Activated CD4-positive, alpha-beta T cell treated with anti-CD3 and anti-CD28 coated beads, Interleukin-2, amount 10 ng/mL, durations not matched to agents 7 days and 5 days (primary cell): ENCODE measurements at regions not wholly inside any gene's neighbourhood (a gene's known extent, or its start where the extent isn't known, plus 50 kb on each side); places are given as distances from the start of the nearest gene placed in this dataset.

Experiments
- CTCF ChIA-PET: fragments of 350-600 bp; sonication (Branson Sonifier 250); formaldehyde crosslinking; loops from one replicate; lab custom pipeline; 2021; ENCODE audit warnings: antibody characterized with exemption; lab: Charles Lee
- POLR2A ChIA-PET: fragments of 350-600 bp; sonication (Branson Sonifier 250); formaldehyde crosslinking; loops from one replicate; lab custom pipeline; 2021; ENCODE audit warnings: antibody characterized with exemption; lab: Charles Lee
- DNase-seq: peaks from one replicate; pipeline ENCODE4 v3.0.0-alpha.2; 2020
- H3K27ac Mint-ChIP-seq: one replicate; pipeline ENCODE4 v1.8.0; 2021; ENCODE audit warnings: mild to moderate bottlenecking, moderate library complexity, mixed read lengths
- H3K27me3 Mint-ChIP-seq: one replicate; pipeline ENCODE4 v1.8.0; 2021; ENCODE audit warnings: mixed read lengths
- H3K36me3 Mint-ChIP-seq: one replicate; pipeline ENCODE4 v1.8.0; 2021; ENCODE audit warnings: low read depth, mixed read lengths
- H3K4me1 Mint-ChIP-seq: one replicate; pipeline ENCODE4 v1.8.0; 2021; ENCODE audit warnings: mixed read lengths
- H3K4me3 Mint-ChIP-seq: one replicate; pipeline ENCODE4 v1.8.0; 2021; ENCODE audit warnings: mild to moderate bottlenecking, moderate library complexity, mixed read lengths
- H3K9me3 Mint-ChIP-seq: one replicate; pipeline ENCODE4 v1.8.0; 2021; ENCODE audit warnings: mixed read lengths

GRCh38 chr2:118683460-118683859 lies 164.0 kb downstream of the EN1 start:
- Mint-ChIP-seq H3K4me3 (no peak overlapping the region), H3K36me3 (no peaks in the 10 kb centered on the region), H3K27ac (no peak overlapping the region), H3K27me3 (no peaks in the 10 kb centered on the region), H3K9me3 (no peaks in the 10 kb centered on the region), H3K4me1 (no peaks in the 10 kb centered on the region)
- ChIA-PET CTCF (no interaction called here), POLR2A (no interaction called here)
- no peak for DNase-seq

GRCh38 chr2:118678985-118679384 lies 168.5 kb downstream of the EN1 start:
- POLR2A ChIA-PET = no interaction called here
- H3K27me3 Mint-ChIP-seq = no peaks in the 10 kb centered on the region
- no peaks in the 10 kb centered on the region for H3K9me3 Mint-ChIP-seq
- H3K4me3 Mint-ChIP-seq = no peak overlapping the region
- DNase-seq = no peak
- H3K27ac Mint-ChIP-seq = no peak overlapping the region
- CTCF ChIA-PET = no interaction called here
- no peaks in the 10 kb centered on the region for H3K36me3 Mint-ChIP-seq
- H3K4me1 Mint-ChIP-seq = no peaks in the 10 kb centered on the region

- H3K4me3 Mint-ChIP-seq = no peak overlapping the region
- ChIA-PET CTCF (no interaction called here), POLR2A (no interaction called here)
- no peaks in the 10 kb centered on the region for H3K27me3 Mint-ChIP-seq
- DNase-seq = no peak
- H3K4me1 Mint-ChIP-seq = no peaks in the 10 kb centered on the region
- H3K36me3 Mint-ChIP-seq = no peaks in the 10 kb centered on the region
- H3K27ac Mint-ChIP-seq = no peak overlapping the region
- no peaks in the 10 kb centered on the region for H3K9me3 Mint-ChIP-seq
Measured at GRCh38 chr2:118677546-118677945, 169.9 kb downstream of the EN1 start.

GRCh38 chr2:118675531-118675930 lies 171.9 kb downstream of the EN1 start:
- H3K4me3 Mint-ChIP-seq = no peak overlapping the region
- DNase-seq = no peak
- no peaks in the 10 kb centered on the region for H3K4me1 Mint-ChIP-seq
- H3K27me3 Mint-ChIP-seq = no peaks in the 10 kb centered on the region
- ChIA-PET POLR2A (no interaction called here), CTCF (no interaction called here)
- no peaks in the 10 kb centered on the region for H3K36me3 Mint-ChIP-seq
- H3K27ac Mint-ChIP-seq = no peak overlapping the region
- H3K9me3 Mint-ChIP-seq = no peaks in the 10 kb centered on the region

GRCh38 chr2:118672571-118673158 lies 174.8 kb downstream of the EN1 start:
- H3K27ac Mint-ChIP-seq = no peak overlapping the region
- ChIA-PET CTCF (no interaction called here), POLR2A (no interaction called here)
- H3K9me3 Mint-ChIP-seq = no peaks in the 10 kb centered on the region
- H3K4me3 Mint-ChIP-seq = no peak overlapping the region
- no peak for DNase-seq
- no peaks in the 10 kb centered on the region for H3K27me3 Mint-ChIP-seq
- no peaks in the 10 kb centered on the region for H3K36me3 Mint-ChIP-seq
- no peaks in the 10 kb centered on the region for H3K4me1 Mint-ChIP-seq

- POLR2A ChIA-PET = no interaction called here
- H3K4me3 Mint-ChIP-seq = no peak overlapping the region
Measured at GRCh38 chr2:118671701-118672454, 175.6 kb downstream of the EN1 start.

GRCh38 chr2:118670838-118671237 lies 176.6 kb downstream of the EN1 start:
- Mint-ChIP-seq H3K36me3 (no peaks in the 10 kb centered on the region), H3K9me3 (no peaks in the 10 kb centered on the region), H3K27me3 (no peaks in the 10 kb centered on the region), H3K4me1 (no peaks in the 10 kb centered on the region), H3K27ac (no peak overlapping the region), H3K4me3 (no peak overlapping the region)
- POLR2A ChIA-PET = no interaction called here
- DNase-seq = no peak
- CTCF ChIA-PET = no interaction called here

More at GRCh38 chr2:118671701-118672454, 175.6 kb downstream of the EN1 start:
- Mint-ChIP-seq H3K36me3 (no peaks in the 10 kb centered on the region), H3K27ac (no peak overlapping the region), H3K27me3 (no peaks in the 10 kb centered on the region), H3K9me3 (no peaks in the 10 kb centered on the region), H3K4me1 (no peaks in the 10 kb centered on the region)
- DNase-seq = no peak
- CTCF ChIA-PET = no interaction called here

- POLR2A ChIA-PET = no interaction called here
- Mint-ChIP-seq H3K4me3 (no peak overlapping the region), H3K9me3 (no peaks in the 10 kb centered on the region), H3K27ac (no peak overlapping the region), H3K4me1 (no peaks in the 10 kb centered on the region), H3K36me3 (no peaks in the 10 kb centered on the region), H3K27me3 (no peaks in the 10 kb centered on the region)
- no peak for DNase-seq
- CTCF ChIA-PET = no interaction called here
Measured at GRCh38 chr2:118670276-118670675, 177.2 kb downstream of the EN1 start.

GRCh38 chr2:118669654-118670053 lies 177.8 kb downstream of the EN1 start:
- Mint-ChIP-seq H3K4me1 (no peaks in the 10 kb centered on the region), H3K27ac (no peak overlapping the region), H3K9me3 (no peaks in the 10 kb centered on the region), H3K36me3 (no peaks in the 10 kb centered on the region), H3K4me3 (no peak overlapping the region), H3K27me3 (no peaks in the 10 kb centered on the region)
- no peak for DNase-seq
- ChIA-PET CTCF (no interaction called here), POLR2A (no interaction called here)

- no peaks in the 10 kb centered on the region for H3K27me3 Mint-ChIP-seq
- H3K36me3 Mint-ChIP-seq = no peaks in the 10 kb centered on the region
- no peak overlapping the region for H3K4me3 Mint-ChIP-seq
Measured at GRCh38 chr2:118668431-118669424, 178.7 kb downstream of the EN1 start.

GRCh38 chr2:118667964-118668363 lies 179.5 kb downstream of the EN1 start:
- ChIA-PET POLR2A (no interaction called here), CTCF (no interaction called here)
- no peak for DNase-seq
- Mint-ChIP-seq H3K27me3 (no peaks in the 10 kb centered on the region), H3K9me3 (no peaks in the 10 kb centered on the region), H3K27ac (no peak overlapping the region), H3K36me3 (no peaks in the 10 kb centered on the region), H3K4me1 (no peaks in the 10 kb centered on the region), H3K4me3 (no peak overlapping the region)

More at GRCh38 chr2:118668431-118669424, 178.7 kb downstream of the EN1 start:
- Mint-ChIP-seq H3K4me1 (no peaks in the 10 kb centered on the region), H3K9me3 (no peaks in the 10 kb centered on the region), H3K27ac (no peak overlapping the region)
- CTCF ChIA-PET = no interaction called here
- no peak for DNase-seq
- POLR2A ChIA-PET = no interaction called here

GRCh38 chr2:118667348-118667747 lies 180.1 kb downstream of the EN1 start:
- no peak for DNase-seq
- H3K9me3 Mint-ChIP-seq = no peaks in the 10 kb centered on the region
- no peaks in the 10 kb centered on the region for H3K4me1 Mint-ChIP-seq
- POLR2A ChIA-PET = no interaction called here
- CTCF ChIA-PET = no interaction called here
- H3K4me3 Mint-ChIP-seq = no peak overlapping the region
- no peak overlapping the region for H3K27ac Mint-ChIP-seq
- H3K36me3 Mint-ChIP-seq = no peaks in the 10 kb centered on the region
- H3K27me3 Mint-ChIP-seq = no peaks in the 10 kb centered on the region
